HEK293 (cell line): ENCODE measurements at regions not wholly inside any gene's neighbourhood (a gene's known extent, or its start where the extent isn't known, plus 50 kb on each side); places are given as distances from the start of the nearest gene placed in this dataset.

Experiments used
- CTCF ChIA-PET: fragments of 350-600 bp; formaldehyde crosslinking; extraction: SDS; loops from one replicate; lab custom pipeline; 2021; ENCODE audit warnings: antibody characterized with exemption; lab: Yijun Ruan, JAX
- POLR2A ChIA-PET: fragments of 300-600 bp; formaldehyde crosslinking; extraction: SDS; loops from one replicate; lab custom pipeline; 2020; ENCODE audit warnings: antibody characterized with exemption, inconsistent platforms; lab: Yijun Ruan, JAX
- H3K27ac ChIP-seq: fragments of 200-500 bp; sonication (Bioruptor generic); 2 replicates; pipeline ENCODE4 v1.5.1; 2014; ENCODE audit warnings: low read depth, low read length, control low read depth, inconsistent platforms; ENCODE audit errors: extremely low read depth
- H3K36me3 ChIP-seq, 2 experiments: fragments of 200-500 bp in 1 of 2; sonication (Bioruptor generic) in 1 of 2; 1 replicate in 1 of 2; 2 replicates in 1 of 2; pipeline ENCODE4 v1.5.1; 2014 to 2017; ENCODE audit warnings: inconsistent platforms in 2 of 2, low read length in 2 of 2; ENCODE audit not compliant: control insufficient read depth in 2 of 2, insufficient read depth in 1 of 2
- H3K4me1 ChIP-seq: fragments of 200-500 bp; sonication (Bioruptor generic); 2 replicates; pipeline ENCODE4 v1.5.1; 2014; ENCODE audit warnings: mild to moderate bottlenecking, low read length, inconsistent platforms; ENCODE audit not compliant: control insufficient read depth, insufficient read depth
- H3K4me3 ChIP-seq: 2 replicates; pipeline ENCODE4 v1.5.1; 2011; ENCODE audit warnings: low read depth, mild to moderate bottlenecking, control low read depth, low read length, moderate library complexity
- H3K9me3 ChIP-seq: fragments of 200-500 bp; sonication (Bioruptor generic); 2 replicates; pipeline ENCODE4 v1.5.1; 2014; ENCODE audit warnings: low read depth, low read length, inconsistent platforms; ENCODE audit not compliant: control insufficient read depth, insufficient read depth
- BCL11A ChIP-seq: fragments of 450-650 bp; formaldehyde crosslinking; IDR thresholded peaks from 2 replicates; pipeline ENCODE4 v1.5.1; 2016; ENCODE audit warnings: low read depth, missing biosample characterization, missing genetic modification characterization
- HOXD13 ChIP-seq: sonication (generic); formaldehyde crosslinking; IDR thresholded peaks from 2 replicates; pipeline ENCODE4 v1.8.0; 2022; ENCODE audit warnings: missing genetic modification reagents, borderline replicate concordance
- INSM2 ChIP-seq: fragments of 450-650 bp; formaldehyde crosslinking; IDR thresholded peaks from 2 replicates; pipeline ENCODE4 v1.5.1; 2016; ENCODE audit warnings: missing biosample characterization, missing genetic modification characterization
- KLF7 ChIP-seq: fragments of 450-650 bp; formaldehyde crosslinking; IDR thresholded peaks from 2 replicates; pipeline ENCODE4 v1.5.1; 2016; ENCODE audit warnings: missing biosample characterization, missing genetic modification characterization, borderline replicate concordance
- PRDM10 ChIP-seq: fragments of 450-650 bp; formaldehyde crosslinking; IDR thresholded peaks from 2 replicates; pipeline ENCODE4 v1.5.1; 2016; ENCODE audit warnings: missing biosample characterization, missing genetic modification characterization
- TCF7L2 ChIP-seq: IDR thresholded peaks from 2 replicates; pipeline ENCODE4 v1.6.1; 2011; ENCODE audit warnings: low read depth, mild to moderate bottlenecking, inconsistent platforms, low read length, moderate library complexity, borderline replicate concordance
- TRIM28 ChIP-seq: IDR thresholded peaks from 2 replicates; pipeline ENCODE4 v1.6.1; 2011; ENCODE audit warnings: low read length, control low read depth, borderline replicate concordance
- ZBTB7A ChIP-seq: fragments of 450-650 bp; formaldehyde crosslinking; IDR thresholded peaks from 2 replicates; pipeline ENCODE4 v1.5.1; 2016; ENCODE audit warnings: low read depth, missing biosample characterization, missing genetic modification characterization
- ZEB2 ChIP-seq: fragments of 450-650 bp; formaldehyde crosslinking; IDR thresholded peaks from 2 replicates; pipeline ENCODE4 v1.5.1; 2016; ENCODE audit warnings: missing biosample characterization, missing genetic modification characterization
- ZFP3 ChIP-seq: fragments of 450-650 bp; formaldehyde crosslinking; IDR thresholded peaks from 2 replicates; pipeline ENCODE4 v1.5.1; 2016; ENCODE audit warnings: low read depth, missing biosample characterization, missing genetic modification characterization
- ZFP37 ChIP-seq: fragments of 450-650 bp; formaldehyde crosslinking; IDR thresholded peaks from 2 replicates; pipeline ENCODE4 v1.5.1; 2016; ENCODE audit warnings: missing biosample characterization, missing genetic modification characterization
- ZNF114 ChIP-seq: fragments of 450-650 bp; formaldehyde crosslinking; IDR thresholded peaks from 2 replicates; pipeline ENCODE4 v1.5.0; 2017; ENCODE audit warnings: missing biosample characterization, missing genetic modification characterization
- ZNF133 ChIP-seq: fragments of 450-650 bp; formaldehyde crosslinking; IDR thresholded peaks from 2 replicates; pipeline ENCODE4 v1.5.1; 2016; ENCODE audit warnings: missing biosample characterization, missing genetic modification characterization
- ZNF169 ChIP-seq: fragments of 450-650 bp; formaldehyde crosslinking; IDR thresholded peaks from 2 replicates; pipeline ENCODE4 v1.5.1; 2016; ENCODE audit warnings: missing biosample characterization, missing genetic modification characterization
- ZNF18 ChIP-seq: fragments of 450-650 bp; formaldehyde crosslinking; IDR thresholded peaks from 2 replicates; pipeline ENCODE4 v1.5.1; 2016; ENCODE audit warnings: missing biosample characterization, missing genetic modification characterization
- ZNF184 ChIP-seq: fragments of 450-650 bp; IDR thresholded peaks from 2 replicates; pipeline ENCODE4 v1.5.1; 2018; ENCODE audit warnings: missing biosample characterization, mild to moderate bottlenecking, missing genetic modification characterization
- ZNF24 ChIP-seq: fragments of 450-650 bp; formaldehyde crosslinking; IDR thresholded peaks from 2 replicates; pipeline ENCODE4 v1.5.1; 2016; ENCODE audit warnings: missing biosample characterization, missing genetic modification characterization
- ZNF266 ChIP-seq: fragments of 450-650 bp; formaldehyde crosslinking; IDR thresholded peaks from 2 replicates; pipeline ENCODE4 v1.5.1; 2016; ENCODE audit warnings: missing biosample characterization, missing genetic modification characterization, low read depth
- ZNF324 ChIP-seq: fragments of 450-650 bp; formaldehyde crosslinking; IDR thresholded peaks from 2 replicates; pipeline ENCODE4 v1.5.1; 2016; ENCODE audit warnings: missing biosample characterization, missing genetic modification characterization
- ZNF350 ChIP-seq: fragments of 450-650 bp; formaldehyde crosslinking; IDR thresholded peaks from 2 replicates; pipeline ENCODE4 v1.5.0; 2017; ENCODE audit warnings: missing biosample characterization, mild to moderate bottlenecking, missing genetic modification characterization
- ZNF37A ChIP-seq: fragments of 450-650 bp; IDR thresholded peaks from 2 replicates; pipeline ENCODE4 v1.5.1; 2018; ENCODE audit warnings: missing biosample characterization, missing genetic modification characterization
- ZNF433 ChIP-seq: fragments of 450-650 bp; formaldehyde crosslinking; IDR thresholded peaks from 2 replicates; pipeline ENCODE4 v1.5.1; 2016; ENCODE audit warnings: missing biosample characterization, missing genetic modification characterization, low read depth
- ZNF521 ChIP-seq: fragments of 450-650 bp; formaldehyde crosslinking; IDR thresholded peaks from 2 replicates; pipeline ENCODE4 v1.5.1; 2017; ENCODE audit warnings: missing biosample characterization, mild to moderate bottlenecking, missing genetic modification characterization
- ZNF530 ChIP-seq: fragments of 450-650 bp; formaldehyde crosslinking; IDR thresholded peaks from 2 replicates; pipeline ENCODE4 v1.5.1; 2016; ENCODE audit warnings: low read depth, missing biosample characterization, missing genetic modification characterization
- ZNF701 ChIP-seq: fragments of 450-650 bp; formaldehyde crosslinking; IDR thresholded peaks from 2 replicates; pipeline ENCODE4 v1.5.1; 2016; ENCODE audit warnings: missing biosample characterization, missing genetic modification characterization
- ZNF747 ChIP-seq: fragments of 450-650 bp; formaldehyde crosslinking; IDR thresholded peaks from 2 replicates; pipeline ENCODE4 v1.5.1; 2016; ENCODE audit warnings: missing biosample characterization, missing genetic modification characterization
- ZNF76 ChIP-seq: fragments of 450-650 bp; formaldehyde crosslinking; IDR thresholded peaks from 2 replicates; pipeline ENCODE4; 2016; ENCODE audit warnings: low read depth, missing biosample characterization, missing genetic modification characterization, borderline replicate concordance
- ZNF768 ChIP-seq: fragments of 450-650 bp; formaldehyde crosslinking; IDR thresholded peaks from 2 replicates; pipeline ENCODE4 v1.5.1; 2018; ENCODE audit warnings: missing biosample characterization, mild to moderate bottlenecking, missing genetic modification characterization
- ZSCAN5A ChIP-seq: fragments of 450-650 bp; formaldehyde crosslinking; IDR thresholded peaks from 2 replicates; pipeline ENCODE4 v1.5.1; 2016; ENCODE audit warnings: missing biosample characterization, missing genetic modification characterization
- ZXDB ChIP-seq: fragments of 450-650 bp; formaldehyde crosslinking; IDR thresholded peaks from 2 replicates; pipeline ENCODE4 v1.5.1; 2016; ENCODE audit warnings: missing biosample characterization, missing genetic modification characterization

GRCh38 chr11:15622231-15622890 lies 507.6 kb downstream of the INSC start:
- POLR2A ChIA-PET, result no interaction called here
- TF ChIP-seq ZNF184, result no peak
- TF ChIP-seq ZBTB7A (tag by site-specific recombination), result no peak
- no peak for TF ChIP-seq INSM2 (tag by site-specific recombination)
- TF ChIP-seq PRDM10 (tag by site-specific recombination), result no peak
- TF ChIP-seq ZNF18 (tag by site-specific recombination), result no peak
- TF ChIP-seq ZXDB (tag by site-specific recombination), result no peak
- TF ChIP-seq TCF7L2, result no peak
- TF ChIP-seq ZNF530 (tag by site-specific recombination), result no peak
- TF ChIP-seq ZNF747 (tag by site-specific recombination), result no peak
- TF ChIP-seq KLF7 (tag by site-specific recombination), result no peak
- TF ChIP-seq ZNF266 (tag by site-specific recombination), result no peak
- no peak for TF ChIP-seq ZNF521 (tag by site-specific recombination)
- TF ChIP-seq HOXD13 (CRISPR knock-in tag), result no peak
- no peak for TF ChIP-seq ZFP37
- TF ChIP-seq ZNF701, result no peak
- no peak for TF ChIP-seq ZNF114 (tag by site-specific recombination)
- TF ChIP-seq, all 188 proteins: peak for 0
- no peak overlapping the region for H3K4me3 ChIP-seq
- H3K36me3 ChIP-seq, result no peaks in the 10 kb centered on the region
- CTCF ChIA-PET, result interaction anchor here (0.8 kb wide), 1 partner anchor 9 kb away, joined by 3 read pairs; no protein-coding TSS in a partner anchor
- no peaks in the 10 kb centered on the region for H3K9me3 ChIP-seq
- no peak overlapping the region for H3K27ac ChIP-seq
- H3K4me1 ChIP-seq, result no peaks in the 10 kb centered on the region

GRCh38 chr11:15624701-15625100 lies 510.0 kb downstream of the INSC start:
- Histone ChIP-seq H3K4me3 (no peak overlapping the region), H3K4me1 (no peaks in the 10 kb centered on the region), H3K36me3 (no peaks in the 10 kb centered on the region), H3K27ac (no peak overlapping the region), H3K9me3 (no peaks in the 10 kb centered on the region)
- CTCF ChIA-PET, result no interaction called here
- POLR2A ChIA-PET, result no interaction called here
- TF ChIP-seq ZFP3 (tag by site-specific recombination), result no peak
- no peak for TF ChIP-seq ZEB2 (tag by site-specific recombination)
- no peak for TF ChIP-seq ZNF37A (tag by site-specific recombination)
- TF ChIP-seq ZNF76 (tag by site-specific recombination), result no peak
- TF ChIP-seq ZNF350 (tag by site-specific recombination), result no peak
- no peak for TF ChIP-seq BCL11A (tag by site-specific recombination)
- TF ChIP-seq ZNF433 (tag by site-specific recombination), result no peak
- TF ChIP-seq ZNF133 (tag by site-specific recombination), result no peak
- TF ChIP-seq ZNF768 (tag by site-specific recombination), result no peak
- TF ChIP-seq TRIM28, result no peak
- no peak for TF ChIP-seq ZNF24 (tag by site-specific recombination)
- no peak for TF ChIP-seq ZSCAN5A (tag by site-specific recombination)
- no peak for TF ChIP-seq ZNF169
- TF ChIP-seq ZNF324 (tag by site-specific recombination), result no peak
